Right atrium auricular region (tissue), 2 donors: ENCODE measurements at regions not wholly inside any gene's neighbourhood (a gene's known extent, or its start where the extent isn't known, plus 50 kb on each side); places are given as distances from the start of the nearest gene placed in this dataset.

Source experiments
- DNase-seq: peaks from one replicate; pipeline ENCODE4 v3.0.0-alpha.2; 2019; ENCODE audit warnings: low spot score
- H3K27ac ChIP-seq, 2 donors: fragments of 200-600 bp; sonication (generic); 1 replicate in 1 of 2; 2 replicates in 1 of 2; pipeline ENCODE4 v1.5.1; 2016 to 2019
- H3K27me3 ChIP-seq, 2 donors: fragments of 200-600 bp; sonication (generic); one replicate each; pipeline versions ENCODE4 v1.5.1 to v1.6.0; 2017 to 2019
- H3K36me3 ChIP-seq: fragments of 200-600 bp; sonication (generic); one replicate; pipeline ENCODE4 v1.5.1; 2016
- H3K4me1 ChIP-seq, 2 donors: fragments of 200-600 bp; sonication (generic); one replicate each; pipeline versions ENCODE4 v1.5.1 to v1.6.0; 2017 to 2019
- H3K4me3 ChIP-seq, 2 donors: fragments of 200-600 bp; sonication (generic); 1 replicate in 1 of 2; 2 replicates in 1 of 2; pipeline ENCODE4 v1.5.1; 2017 to 2019; ENCODE audit warnings: mild to moderate bottlenecking in 1 of 2, moderate library complexity in 1 of 2
- H3K9me3 ChIP-seq, 2 donors: fragments of 200-600 bp; sonication (generic); one replicate each; pipeline ENCODE4 v1.5.1; 2019
- TF ChIP-seq, protein P1 (sequence below), 2 donors: fragments of 200-600 bp; sonication (generic); IDR thresholded peaks; one replicate each; pipeline ENCODE4 v1.5.1; 2019; ENCODE audit warnings: antibody characterized with exemption in 2 of 2

DNA sequence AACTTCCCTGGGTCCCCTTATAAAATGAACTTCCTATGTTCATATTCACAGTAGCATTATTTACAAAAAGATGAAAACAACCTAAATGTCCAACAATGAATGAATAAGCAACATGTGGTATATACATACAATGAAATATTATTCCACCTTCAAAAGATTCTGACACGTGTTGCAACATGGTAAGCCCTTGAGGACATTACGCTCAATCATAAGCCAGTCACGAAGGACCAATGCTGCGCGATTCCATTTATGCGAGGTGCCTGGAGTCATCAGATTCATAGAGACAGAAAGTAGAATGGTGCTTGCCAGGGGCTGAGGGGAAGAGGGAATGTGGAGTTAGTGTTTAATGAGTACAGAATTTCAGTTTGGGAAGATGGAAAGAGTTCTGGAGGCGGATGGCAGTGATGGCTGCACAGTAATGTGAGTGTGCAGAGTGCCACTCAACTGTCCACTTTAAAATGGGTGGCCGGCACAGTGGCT lies 88.8 kb upstream of the ALDH1A3 start:
- peak; percentile 4 for DNase-seq
- TF ChIP-seq, protein P1, sequence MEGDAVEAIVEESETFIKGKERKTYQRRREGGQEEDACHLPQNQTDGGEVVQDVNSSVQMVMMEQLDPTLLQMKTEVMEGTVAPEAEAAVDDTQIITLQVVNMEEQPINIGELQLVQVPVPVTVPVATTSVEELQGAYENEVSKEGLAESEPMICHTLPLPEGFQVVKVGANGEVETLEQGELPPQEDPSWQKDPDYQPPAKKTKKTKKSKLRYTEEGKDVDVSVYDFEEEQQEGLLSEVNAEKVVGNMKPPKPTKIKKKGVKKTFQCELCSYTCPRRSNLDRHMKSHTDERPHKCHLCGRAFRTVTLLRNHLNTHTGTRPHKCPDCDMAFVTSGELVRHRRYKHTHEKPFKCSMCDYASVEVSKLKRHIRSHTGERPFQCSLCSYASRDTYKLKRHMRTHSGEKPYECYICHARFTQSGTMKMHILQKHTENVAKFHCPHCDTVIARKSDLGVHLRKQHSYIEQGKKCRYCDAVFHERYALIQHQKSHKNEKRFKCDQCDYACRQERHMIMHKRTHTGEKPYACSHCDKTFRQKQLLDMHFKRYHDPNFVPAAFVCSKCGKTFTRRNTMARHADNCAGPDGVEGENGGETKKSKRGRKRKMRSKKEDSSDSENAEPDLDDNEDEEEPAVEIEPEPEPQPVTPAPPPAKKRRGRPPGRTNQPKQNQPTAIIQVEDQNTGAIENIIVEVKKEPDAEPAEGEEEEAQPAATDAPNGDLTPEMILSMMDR (IDR thresholded peaks at IDR 0.05): no peak
- no peaks in the 10 kb centered on the region for H3K27me3 ChIP-seq
- peaks cover 0 to 5% of the 10 kb centered on the region in 2 donors for H3K9me3 ChIP-seq
- H3K4me3 ChIP-seq: no peak overlapping the region
- H3K4me1 ChIP-seq: no peaks in the 10 kb centered on the region
- H3K27ac ChIP-seq: no peak overlapping the region
- H3K36me3 ChIP-seq: no peaks in the 10 kb centered on the region

DNA sequence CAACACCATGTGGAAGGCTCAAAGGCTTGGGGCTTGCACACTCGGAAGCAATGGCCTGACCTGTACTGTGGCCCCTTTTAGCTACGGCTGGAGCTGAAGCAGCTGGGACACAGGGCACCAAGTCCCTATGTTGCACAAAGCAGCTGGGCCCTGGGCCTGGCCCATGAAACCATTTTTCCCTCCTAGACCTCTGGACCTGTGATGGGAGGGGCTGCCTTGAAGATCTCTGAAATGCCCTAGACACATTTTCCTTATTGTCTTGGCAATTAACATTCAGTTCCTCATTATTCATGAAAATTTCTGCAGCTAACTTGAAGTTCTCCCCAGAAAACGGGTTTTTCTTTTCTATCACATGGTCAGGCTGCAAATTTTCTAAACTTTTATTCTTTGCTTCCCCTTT lies 85.6 kb upstream of the ALDH1A3 start:
- H3K36me3 ChIP-seq: no peaks in the 10 kb centered on the region
- peaks cover 0 to 17% of the 10 kb centered on the region in 2 donors for H3K9me3 ChIP-seq
- no peak for DNase-seq
- H3K27me3 ChIP-seq: no peaks in the 10 kb centered on the region
- no peak overlapping the region for H3K27ac ChIP-seq
- H3K4me3 ChIP-seq: no peak overlapping the region
- TF ChIP-seq, protein P1 (IDR thresholded peaks at IDR 0.05): no peak
- H3K4me1 ChIP-seq: no peaks in the 10 kb centered on the region

DNA sequence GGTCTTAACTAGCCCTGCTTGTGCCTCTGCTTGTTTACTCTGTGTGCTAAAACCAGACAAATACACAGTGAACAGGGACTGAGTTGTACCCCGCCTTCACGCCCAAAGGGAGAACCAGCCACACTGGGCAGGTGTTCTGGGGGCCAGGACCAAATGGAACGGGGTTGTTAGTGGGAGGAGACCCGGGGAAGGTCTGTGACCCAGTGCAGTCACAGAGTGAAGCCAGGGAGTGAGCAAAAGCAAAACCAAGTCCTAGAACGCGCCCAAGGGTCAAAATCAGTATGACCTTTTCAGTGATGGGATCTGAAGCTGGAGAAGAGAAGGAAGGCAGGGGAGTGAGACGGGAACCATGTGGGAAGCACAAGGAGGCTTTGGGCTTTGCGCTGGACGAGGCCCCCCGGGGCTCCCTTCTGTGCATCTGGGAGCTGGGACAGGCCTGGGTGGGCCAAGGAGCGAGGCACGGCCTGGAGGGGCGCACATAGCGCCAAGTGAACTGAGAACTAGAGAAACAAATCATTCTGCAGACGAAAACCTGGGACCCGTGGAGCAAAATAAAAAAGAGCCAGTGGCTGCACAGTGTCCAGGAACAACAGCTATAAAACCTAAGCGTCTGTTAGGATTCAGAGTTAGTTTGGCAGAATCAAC lies 78.3 kb upstream of the ALDH1A3 start:
- Histone ChIP-seq H3K27me3 (no peaks in the 10 kb centered on the region), H3K4me3 (no peak overlapping the region), H3K4me1 (no peaks in the 10 kb centered on the region), H3K9me3 (peaks cover 0 to 22% of the 10 kb centered on the region in 2 donors), H3K36me3 (no peaks in the 10 kb centered on the region), H3K27ac (no peak overlapping the region)
- TF ChIP-seq, protein P1 (IDR thresholded peaks at IDR 0.05): no peak
- no peak for DNase-seq

DNA sequence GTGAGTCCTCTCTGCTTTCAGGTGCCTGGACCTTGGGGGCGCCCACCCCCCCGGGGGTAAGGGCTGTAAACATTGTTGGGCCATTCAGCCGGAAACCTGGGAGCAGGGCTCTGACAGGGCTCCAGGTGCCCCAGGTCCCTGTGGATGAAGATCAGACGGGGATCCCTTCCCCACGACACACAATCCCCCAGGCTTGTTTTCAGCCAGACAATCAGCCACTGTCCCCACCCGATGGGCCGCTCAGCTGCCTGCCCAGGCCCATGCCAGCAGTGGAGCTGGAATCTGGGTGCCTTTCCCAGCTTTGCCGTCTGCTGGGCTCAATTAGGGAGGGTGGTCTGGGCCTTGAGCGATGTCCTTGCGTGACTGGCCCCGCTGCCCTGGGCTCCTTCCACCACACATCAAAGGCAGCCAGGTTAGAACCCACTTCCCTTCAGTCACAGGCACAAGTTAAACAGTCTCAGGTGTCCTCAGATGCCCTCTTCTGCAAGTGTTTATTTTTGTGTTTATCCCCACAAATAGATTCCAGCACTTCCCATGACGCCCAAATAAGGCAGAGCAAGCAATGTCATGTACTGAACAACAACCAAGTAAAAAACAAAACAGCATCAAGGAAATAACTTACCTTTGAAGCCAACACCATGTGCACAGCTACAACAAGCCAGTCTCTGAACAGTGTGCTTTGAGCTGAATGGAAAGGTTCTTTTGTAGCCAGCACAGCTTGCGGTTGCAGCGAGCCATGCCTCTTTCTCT lies 77.0 kb upstream of the ALDH1A3 start:
- TF ChIP-seq, protein P1 (IDR thresholded peaks at IDR 0.05): no peak
- peaks cover 0 to 16% of the 10 kb centered on the region in 2 donors for H3K9me3 ChIP-seq
- H3K27me3 ChIP-seq: no peaks in the 10 kb centered on the region
- H3K27ac ChIP-seq: no peak overlapping the region
- H3K4me1 ChIP-seq: no peaks in the 10 kb centered on the region
- no peaks in the 10 kb centered on the region for H3K36me3 ChIP-seq
- DNase-seq: no peak
- H3K4me3 ChIP-seq: no peak overlapping the region

DNA sequence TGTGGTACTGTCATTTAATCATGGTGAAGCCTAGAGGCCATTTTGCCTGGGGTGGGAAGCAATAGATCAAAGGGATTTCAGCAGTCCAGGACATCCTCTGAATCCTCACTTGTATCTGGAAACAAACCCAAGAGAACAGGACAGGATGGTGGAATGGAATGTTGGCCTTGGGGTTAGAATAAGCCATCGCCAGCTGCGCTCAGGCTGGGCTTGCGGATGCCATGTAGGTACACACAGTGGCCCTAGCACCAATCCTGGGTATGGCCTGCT lies 76.5 kb upstream of the ALDH1A3 start:
- H3K27me3 ChIP-seq: no peaks in the 10 kb centered on the region
- no peak overlapping the region for H3K4me3 ChIP-seq
- H3K36me3 ChIP-seq: no peaks in the 10 kb centered on the region
- no peaks in the 10 kb centered on the region for H3K4me1 ChIP-seq
- H3K9me3 ChIP-seq: peaks cover 0 to 16% of the 10 kb centered on the region in 2 donors
- DNase-seq: no peak
- H3K27ac ChIP-seq: no peak overlapping the region
- TF ChIP-seq, protein P1 (IDR thresholded peaks at IDR 0.05): no peak
